NCI-H1048 (cell line): ENCODE measurements at regions not wholly inside any gene's neighbourhood (a gene's known extent, or its start where the extent isn't known, plus 50 kb on each side); places are given as distances from the start of the nearest gene placed in this dataset.
"Not testable (repeated sequence)": the region's sequence is repeated elsewhere in the genome, so short reads cannot be mapped to it uniquely, and the experiment has no call there.

Source experiments
- DNase-seq: peaks from one replicate; lab custom pipeline; 2025; lab: John Stamatoyannopoulos, UW

DNA sequence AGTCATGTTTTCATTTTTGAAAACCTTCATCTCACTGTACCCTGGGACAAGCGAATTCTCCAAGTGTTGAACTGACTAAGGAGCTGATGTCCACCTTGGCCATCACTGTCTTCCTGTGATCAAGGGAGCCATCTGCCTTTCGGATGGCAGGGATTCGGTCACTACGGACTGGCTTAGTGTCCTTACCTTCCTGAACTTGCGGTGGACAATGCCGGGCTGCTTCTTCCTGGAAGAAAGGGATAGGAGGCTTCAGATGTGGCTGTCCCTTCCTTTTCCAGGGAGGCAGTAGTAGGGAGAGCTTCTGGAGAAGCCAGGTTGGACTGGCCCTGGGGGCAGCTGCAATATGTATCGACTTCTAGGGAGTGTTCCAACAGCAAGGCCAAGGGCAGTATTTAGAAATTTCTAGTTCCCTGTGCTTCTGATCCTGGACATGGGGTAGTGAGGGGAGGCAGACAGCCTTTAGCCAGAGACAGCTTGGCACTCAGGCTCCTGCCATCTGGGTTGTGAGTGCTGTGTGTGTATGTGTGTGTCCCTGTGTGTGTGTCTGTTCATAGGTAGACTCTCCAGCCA, 114.6 kb downstream of the IER5 start:
- no peak for DNase-seq

DNA sequence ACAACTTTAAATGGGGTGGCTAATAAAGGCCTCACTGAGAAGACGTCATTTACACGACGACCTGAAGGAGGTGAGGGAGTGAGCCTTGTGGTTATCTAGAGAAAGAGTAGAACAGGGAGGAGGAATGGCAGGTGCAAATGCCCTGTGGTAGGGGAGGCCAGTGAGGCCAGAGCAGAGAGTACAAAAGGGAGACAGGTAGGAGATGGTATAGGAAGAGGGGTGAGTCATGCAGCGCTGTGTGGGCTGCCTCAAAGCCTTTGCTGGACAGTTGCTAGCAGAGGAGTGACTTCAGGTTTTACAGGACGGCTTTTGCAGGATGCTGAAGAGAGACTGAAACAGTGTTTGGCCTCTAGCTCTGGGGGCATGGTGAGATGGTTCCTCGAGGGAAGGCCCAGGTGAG, 116.0 kb downstream of the IER5 start:
- DNase-seq: no peak

DNA sequence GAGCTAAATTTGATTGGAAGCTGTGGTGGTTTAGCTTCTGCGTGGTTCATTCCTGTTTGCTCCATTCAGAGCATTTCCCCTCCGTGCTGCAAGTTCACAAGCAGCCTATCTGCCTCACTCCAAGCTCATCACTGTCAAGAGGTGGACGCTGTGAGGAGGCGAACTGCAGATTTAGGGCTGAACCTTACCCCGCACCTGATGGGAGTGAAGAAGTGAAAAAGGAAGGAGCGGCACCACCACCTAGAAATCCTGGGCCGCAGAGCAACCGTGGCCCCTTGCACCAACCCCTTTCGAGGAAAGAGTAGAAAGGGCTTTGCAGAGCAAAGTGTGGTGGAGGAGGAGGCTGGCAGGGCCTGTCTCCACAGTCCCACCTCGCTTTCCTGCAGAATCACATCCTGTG, 117.4 kb downstream of the IER5 start:
- no peak for DNase-seq

DNA sequence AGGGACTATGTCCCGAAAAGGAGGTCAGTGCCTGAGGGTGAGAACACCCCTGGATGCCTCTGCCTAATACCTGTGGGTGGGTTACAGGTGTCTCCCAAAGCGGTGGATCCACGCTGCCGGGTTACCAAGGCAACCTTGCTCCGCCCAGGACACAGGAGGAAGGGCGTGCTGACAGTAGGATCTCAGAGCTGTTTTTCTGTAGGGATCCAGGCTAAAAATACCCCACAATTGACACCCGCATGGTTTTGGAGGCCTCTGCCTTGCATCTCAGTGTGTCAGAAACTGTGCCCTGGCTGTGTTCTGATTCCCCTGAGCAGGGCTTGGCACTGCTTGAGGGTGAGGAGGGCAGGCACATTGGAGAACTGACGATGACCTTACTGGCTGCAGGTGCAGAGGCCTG, 118.0 kb downstream of the IER5 start:
- DNase-seq: no peak

DNA sequence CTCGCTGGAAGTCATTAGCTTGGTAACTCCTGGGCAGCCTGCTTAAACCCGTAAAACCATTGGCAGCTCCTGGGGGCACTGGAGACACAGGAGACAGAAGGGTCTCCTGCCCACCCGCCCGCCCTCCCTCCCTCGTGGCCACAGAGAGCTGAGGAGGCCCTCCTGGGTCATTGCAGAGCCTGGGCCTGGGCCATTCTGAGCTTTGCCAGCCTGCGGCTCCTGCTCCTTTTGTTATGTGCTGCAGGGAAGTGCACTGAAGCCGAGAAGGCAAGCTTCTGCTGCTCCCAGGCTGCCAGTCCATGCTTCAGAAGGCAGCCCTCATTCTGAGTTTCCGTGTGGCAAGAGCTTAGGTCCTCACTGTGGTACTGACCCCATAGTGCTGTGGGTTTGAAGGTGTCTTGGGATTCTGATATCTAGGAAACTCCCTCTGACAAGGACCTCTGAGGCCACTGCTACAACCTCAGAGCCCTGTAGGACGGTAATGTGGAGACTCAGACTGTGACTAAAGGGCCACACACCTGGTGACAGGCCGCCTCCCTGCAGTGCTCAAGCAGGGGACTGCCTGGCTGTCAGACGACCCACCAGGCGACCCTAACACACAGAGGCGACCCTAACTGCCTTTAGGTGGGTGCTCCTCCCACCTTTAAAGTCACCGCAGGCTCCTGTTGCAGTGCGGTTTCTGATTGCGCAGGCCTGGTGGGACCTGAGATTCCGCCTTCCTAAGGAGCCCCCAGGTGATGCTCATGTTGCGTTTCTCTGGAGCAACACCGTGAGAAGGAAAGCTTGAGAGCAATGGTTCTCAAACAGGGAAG, 118.7 kb downstream of the IER5 start:
- DNase-seq: no peak

DNA sequence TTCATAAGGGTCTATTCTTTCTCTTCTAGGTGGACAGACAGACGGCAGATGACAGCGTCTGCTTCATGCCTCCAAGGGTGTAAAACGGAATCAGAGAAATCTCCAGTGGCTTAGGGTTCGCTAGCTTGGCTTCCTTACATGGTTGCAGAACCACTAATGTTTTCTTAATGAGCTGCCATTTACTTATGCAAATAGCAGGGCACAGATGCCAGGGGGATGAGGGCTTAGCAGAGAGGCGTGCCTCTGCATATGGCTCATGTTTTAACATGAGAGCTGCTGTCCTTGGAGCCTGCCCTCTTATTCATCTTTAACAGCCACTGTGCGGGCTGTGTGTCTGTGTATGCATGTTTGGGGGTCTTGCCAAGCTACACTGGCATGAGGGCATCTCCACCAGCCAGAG, 119.6 kb downstream of the IER5 start:
- no peak for DNase-seq

DNA sequence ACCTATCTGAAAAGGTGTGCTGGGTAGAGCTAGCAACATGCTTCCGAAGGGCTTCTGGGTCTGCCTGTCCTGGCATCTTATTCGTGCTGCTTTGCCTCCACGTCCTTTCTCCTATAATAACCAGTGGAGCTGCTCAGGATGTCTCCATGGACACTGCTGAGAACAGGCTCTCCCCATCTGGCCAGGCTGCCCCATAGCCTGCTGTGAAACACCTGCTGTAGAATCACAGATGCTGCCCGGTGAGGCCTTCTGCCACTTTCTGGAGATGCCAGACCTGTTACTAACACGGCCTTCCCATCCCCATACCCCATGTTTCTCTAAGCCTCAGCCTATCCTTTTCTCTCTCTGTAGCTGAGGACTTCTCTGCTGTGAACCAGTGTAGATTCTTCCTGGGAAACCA, 120.5 kb downstream of the IER5 start:
- DNase-seq: no peak

DNA sequence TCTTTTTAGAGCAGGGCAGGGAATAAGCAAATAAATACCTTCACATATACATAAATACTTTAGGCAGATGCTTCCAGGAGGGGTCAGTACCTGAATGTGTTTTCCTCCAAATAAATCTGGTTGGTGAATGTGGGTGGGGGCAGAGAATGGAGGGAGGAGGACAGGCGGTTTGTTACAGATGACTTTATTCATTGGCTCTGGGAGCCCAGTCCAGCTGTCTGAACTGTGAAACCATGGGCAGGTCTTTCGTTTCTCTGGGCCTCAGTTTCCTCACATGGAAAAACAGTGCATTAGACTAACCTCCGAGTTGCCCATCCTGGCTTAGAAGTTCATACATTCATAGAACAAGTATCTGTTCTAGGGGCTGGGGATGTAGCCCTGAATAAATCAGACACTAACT, 124.6 kb downstream of the IER5 start:
- DNase-seq: no peak

DNA sequence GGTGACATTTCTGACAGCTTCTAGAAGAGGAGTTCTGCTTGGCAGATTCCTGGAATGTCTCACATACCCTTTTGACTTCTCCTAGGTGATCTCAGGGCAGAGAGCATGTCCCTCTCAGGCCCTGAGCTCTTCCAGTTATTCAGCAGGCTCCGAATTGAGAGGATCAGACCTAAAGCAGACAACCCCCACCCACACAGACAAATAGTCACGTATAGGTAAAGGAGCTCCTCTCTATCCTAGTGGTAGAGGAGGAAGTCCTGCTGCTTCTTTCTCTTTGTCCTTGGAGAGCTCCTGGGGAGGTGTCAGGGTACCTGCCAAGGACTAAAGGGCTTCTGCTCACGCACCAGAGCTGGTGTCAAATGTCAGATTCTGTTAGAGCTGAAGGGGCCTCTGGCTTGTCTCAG, 128.1 kb downstream of the IER5 start:
- no peak for DNase-seq

DNA sequence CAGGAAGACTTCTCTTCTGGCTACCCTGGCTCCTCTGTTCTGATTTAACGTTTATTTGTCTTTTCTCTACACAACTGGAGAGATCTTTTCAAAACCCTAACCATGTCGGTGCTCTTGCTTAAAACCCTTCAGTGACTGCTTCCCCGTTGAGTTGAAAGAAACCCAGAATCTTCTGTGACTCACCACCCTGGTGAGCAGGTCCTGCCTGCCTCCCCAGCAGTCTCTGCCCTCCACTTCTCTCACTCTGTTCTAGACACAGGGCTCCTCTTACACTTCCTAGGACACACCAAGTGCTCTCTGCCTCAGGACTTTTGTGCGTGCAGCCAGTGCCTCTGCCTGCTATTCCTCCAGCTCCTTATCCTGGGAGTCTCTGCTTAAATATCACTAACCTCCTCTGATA, 131.4 kb downstream of the IER5 start:
- no peak for DNase-seq

DNA sequence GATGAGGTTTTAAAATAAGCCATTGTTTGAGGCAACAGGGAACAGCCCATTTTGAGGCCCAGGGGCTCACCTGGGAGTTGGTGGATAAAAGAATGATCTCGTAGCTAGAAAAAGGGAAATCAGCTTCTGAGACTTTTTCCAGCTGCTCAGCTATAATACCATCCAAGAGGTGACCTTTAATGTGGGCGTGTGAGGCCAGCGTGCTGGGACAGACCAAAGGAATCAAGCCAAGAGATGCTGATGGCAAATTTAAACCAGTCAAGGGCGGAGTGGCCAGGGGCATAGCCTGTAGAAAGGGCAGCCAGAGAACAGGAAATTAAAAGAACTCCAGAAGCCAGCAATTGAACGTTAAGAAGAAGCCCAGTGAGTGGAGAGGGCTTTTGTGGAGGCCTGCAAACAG, 132.6 kb downstream of the IER5 start:
- no peak for DNase-seq

DNA sequence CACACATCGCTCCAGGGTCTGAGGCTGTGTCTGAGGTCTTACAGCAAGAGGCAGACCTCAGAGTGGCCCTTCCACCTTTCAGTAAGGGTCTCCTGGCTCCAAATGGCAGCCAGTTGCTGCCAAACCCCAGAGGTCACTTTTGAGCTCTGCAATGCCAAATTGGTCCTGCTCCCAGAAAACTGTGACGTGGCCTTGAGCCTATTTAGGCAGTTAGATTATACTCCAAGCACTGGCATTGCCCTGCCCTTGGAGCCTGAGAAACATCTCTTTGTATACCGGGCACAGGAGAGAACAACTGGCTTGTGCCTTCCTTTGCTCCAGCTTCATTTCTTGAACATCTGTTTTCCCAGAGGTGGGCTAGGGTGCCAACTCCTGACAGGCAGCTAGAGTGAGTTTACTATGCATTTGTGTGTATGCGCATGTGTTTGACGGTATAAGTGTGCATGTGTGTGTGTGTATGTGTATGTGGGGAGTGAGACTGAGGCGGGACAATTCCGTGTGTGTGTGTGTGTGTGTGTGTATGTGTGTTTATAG, 134.5 kb downstream of the IER5 start:
- no peak for DNase-seq

DNA sequence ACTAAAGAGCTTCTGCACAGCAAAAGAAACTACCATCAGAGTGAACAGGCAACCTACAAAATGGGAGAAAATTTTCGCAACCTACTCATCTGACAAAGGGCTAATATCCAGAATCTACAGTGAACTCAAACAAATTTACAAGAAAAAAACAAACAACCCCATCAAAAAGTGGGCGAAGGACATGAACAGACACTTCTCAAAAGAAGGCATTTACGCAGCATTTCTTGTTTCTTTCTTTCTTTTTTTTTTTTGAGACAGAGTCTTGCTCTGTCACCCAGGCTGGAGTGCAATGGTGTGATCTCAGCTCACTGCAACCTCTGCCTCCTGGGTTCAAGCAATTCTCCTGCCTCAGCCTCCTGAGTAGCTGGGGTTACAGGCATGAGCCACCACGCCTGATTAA, 138.2 kb downstream of the IER5 start:
- DNase-seq: not testable (repeated sequence)

DNA sequence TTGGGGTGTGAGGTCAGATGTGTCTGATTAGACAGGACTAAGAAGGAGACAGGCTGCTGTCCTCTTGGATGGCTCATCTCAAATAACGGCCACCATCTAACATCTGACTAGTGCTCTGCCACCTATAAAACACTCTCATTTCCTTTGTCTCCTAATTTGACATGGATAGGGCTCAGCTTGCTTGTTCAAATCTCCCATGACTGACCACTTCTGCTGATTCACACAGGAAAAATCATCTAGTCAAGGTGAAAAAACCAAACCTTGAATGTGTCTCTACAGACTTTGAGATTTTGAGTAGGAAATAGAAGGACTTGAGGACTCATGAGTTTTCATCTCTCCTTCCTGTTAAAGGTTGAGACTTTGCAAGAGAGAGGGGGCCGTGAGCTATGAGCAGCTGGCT, 150.6 kb downstream of the IER5 start:
- no peak for DNase-seq

DNA sequence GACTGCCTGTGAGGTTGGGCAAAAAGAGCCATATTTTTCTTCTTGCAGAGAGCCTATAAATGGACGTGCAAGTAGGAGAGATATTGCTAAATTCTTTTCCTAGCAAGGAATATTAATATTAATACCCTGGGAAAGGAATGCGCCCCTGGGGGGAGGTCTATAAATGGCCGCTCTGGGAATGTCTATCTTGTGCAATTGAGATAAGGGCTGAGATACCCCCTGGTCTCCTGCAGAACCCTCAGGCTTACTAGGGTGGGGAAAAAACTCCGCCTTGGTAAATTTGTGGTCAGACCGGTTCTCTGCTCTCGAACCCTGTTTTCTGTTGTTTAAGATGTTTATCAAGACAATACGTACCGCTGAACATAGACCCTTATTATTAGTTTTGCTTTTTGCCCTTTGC, 157.8 kb downstream of the IER5 start:
- not testable (repeated sequence) for DNase-seq

DNA sequence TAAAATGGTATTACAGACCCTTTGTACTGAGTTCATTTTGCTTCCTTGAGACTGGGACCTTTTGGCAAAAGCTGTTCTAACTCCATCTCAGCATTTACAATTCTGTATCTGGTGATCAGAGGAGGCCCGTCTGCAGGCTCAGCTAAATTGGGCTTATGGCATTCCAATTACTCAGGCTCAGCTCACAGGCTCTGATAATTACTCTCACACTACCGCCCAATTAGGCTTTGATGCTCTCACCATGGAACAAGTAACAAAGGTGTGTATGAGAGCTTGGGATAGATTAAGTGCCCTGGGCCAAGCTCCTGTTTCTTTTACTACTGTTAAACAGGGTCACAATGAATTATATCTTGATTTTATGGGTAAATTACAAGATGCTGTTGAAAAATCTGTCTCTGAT, 159.9 kb downstream of the IER5 start:
- not testable (repeated sequence) for DNase-seq

DNA sequence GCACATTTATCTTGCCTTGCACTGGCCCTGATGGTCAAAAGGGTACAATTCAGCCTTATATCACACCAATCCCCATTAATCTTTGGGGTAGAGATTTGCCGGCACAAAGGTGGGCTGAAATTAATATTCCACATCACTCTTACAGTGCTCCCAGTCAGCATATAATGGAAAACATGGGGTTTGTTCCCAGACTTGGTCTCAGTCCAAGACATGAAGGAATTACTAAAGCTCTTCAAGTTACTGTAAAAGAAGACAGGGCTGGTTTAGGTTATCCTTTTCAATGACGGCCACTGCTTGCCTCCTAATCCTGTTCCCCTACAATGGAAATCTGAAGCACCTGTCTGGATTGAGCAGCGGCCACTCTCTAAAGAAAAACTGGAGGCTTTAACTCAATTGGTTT, 160.7 kb downstream of the IER5 start:
- no peak for DNase-seq

DNA sequence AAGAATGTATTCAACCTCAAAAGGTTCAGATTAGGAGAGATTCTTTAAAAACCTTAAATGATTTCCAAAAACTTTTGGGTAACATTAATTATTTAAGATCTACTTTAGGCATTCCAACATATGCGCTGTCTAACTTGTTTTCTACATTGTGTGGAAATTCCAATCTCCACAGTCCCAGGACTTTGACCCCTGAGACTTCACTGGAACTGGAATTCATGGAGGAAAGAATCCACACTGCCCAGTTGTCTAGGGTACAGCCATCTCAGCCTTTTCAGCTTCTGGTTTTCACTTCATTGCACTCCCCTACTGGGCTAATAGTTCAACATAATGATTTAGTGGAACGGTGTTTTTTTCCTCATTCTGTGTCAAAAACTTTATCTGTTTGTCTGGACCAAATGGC, 161.5 kb downstream of the IER5 start:
- no peak for DNase-seq

DNA sequence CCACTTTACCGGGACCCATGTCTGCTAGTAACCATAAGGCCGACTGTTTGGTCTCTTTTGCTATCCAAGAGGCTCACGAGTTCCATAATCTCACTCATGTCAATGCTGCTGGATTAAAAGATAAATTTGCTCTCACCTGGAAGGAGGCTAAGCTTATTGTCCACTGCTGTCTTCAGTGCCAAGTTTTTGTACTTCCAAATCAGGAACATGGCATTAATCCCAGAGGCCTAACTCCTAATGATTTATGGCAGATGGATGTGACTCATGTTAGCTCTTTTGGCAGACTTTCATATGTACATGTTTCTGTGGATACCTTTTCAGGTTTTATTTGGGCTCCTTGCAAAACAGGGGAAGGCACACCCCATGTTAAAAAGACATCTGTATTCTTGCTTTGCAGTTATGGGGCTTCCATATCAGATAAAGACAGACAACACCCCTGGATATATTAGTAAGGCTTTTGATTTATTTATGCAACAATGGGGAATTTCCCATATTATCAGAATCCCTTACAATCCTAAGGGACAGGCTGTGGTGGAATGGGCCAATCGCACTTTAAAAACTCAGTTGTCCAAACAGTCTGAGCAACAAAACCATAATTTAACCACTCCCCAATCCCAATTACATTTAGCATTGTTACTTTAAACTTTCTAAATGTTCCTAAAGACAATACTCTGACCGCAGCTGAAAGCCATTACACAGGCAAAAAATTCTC, 162.7 kb downstream of the IER5 start:
- DNase-seq: no peak

DNA sequence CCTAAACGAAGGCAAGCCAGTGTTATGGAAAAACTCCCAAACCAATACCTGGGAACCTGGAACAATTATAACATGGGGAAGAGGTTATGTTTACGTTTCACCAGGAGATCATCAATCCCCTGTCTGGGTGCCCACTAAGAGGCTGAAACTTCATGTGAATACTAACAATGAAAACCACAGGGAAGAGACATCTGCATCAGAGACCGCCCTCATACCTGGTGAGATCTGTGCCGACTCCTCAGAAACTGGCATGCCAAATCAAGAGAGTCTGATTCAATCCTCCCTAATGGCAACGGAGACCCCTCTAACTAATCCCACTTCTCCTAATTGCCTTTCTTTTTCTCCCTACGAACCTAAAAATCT, 163.2 kb downstream of the IER5 start:
- DNase-seq: no peak

DNA sequence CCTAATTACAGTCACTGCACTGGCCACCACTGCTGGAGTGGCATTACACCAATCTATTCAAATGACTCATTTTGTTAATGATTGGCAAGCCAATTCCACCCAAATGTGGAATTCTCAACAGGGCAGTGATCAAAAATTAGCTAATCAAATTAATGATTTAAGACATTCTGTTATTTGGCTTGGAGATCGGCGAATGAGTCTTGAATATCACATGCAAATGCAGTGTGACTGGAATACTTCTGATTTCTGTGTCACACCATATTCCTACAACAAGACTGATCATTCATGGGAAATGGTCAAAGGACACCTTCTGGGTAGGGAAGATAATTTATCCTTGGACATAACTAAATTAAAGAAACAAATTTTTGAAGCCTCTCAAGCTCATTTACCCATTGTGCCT, 165.1 kb downstream of the IER5 start:
- DNase-seq: not testable (repeated sequence)

DNA sequence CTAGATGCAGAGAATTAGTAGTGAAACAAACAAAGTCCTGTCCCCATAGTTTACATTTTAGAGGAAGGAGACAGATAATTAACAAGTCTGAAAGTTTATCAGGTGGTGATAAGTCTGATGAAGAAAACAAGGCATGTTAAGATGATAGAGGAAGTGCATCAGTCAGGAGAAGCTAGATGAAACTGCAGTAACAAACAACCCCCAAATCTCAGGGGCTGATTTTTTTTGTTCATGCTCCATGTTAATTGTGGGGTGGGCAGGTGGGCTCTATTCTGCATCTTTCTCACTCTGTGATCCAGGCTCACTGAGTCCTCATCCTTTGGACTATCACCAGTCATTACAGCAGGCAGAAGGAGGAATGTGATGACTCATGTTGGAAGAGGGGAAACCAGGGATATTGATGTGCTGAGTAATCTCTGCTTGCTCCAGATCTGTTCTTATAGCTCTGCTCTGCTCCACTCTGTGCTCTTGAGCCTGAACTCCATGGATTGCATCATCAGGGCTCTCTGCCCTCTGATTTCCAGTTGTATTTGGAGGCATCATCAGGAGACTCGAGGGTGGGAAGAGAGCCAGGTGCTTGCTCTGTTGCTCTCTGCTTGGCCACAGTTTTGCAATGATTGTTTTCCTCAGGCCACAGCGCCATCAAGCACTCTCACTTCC, 166.9 kb downstream of the IER5 start:
- no peak for DNase-seq

DNA sequence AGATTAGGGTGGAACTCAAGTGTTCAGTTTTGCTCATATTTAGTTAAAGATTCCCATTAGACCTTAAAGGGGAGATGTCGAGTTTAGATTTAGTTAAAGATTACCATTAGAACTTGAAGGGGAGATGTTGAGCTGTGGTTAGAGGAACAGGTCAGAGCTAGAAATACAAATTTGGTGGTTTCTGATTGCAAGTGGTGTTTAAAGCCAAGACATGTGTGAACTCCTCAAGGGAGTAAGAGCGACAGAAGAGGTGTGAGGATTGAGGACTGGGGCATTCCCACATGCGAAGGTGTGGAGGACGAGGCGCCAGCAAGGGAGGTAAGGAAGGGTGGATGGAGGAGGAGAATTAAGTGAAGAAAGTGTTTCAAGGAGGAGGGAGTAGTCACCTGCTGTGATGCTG, 168.6 kb downstream of the IER5 start:
- DNase-seq: no peak
